ENCODE measurements at regions not wholly inside any gene's neighbourhood (a gene's known extent, or its start where the extent isn't known, plus 50 kb on each side); places are given as distances from the start of the nearest gene placed in this dataset.
"Not testable (repeated sequence)": the region's sequence is repeated elsewhere in the genome, so short reads cannot be mapped to it uniquely, and the experiment has no call there.

DNA sequence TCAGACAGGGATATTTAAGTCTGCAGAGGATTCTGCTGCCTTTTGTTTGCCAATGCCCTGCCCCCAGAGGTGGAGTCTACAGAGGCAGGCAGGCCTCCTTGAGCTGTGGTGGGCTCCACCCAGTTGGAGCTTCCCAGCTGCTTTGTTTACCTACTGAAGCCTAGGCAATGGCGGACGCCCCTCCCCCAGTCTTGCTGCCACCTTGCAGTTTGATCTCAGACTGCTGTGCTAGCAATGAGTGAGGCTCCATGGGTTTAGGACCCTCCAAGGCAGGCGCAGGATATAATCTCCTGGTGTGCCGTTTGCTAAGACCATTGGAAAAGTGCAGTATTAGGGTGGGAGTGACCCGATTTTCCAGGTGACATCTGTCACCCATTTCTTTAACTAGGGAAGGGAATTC is 132.7 kb downstream of the UNC93B1 start:
- not testable (repeated sequence) for DNase-seq

GRCh38 chr11:67862896-67863295 is 141.0 kb downstream of the UNC93B1 start:
- DNase-seq = not testable (repeated sequence)

- not testable (repeated sequence) for DNase-seq
Measured at GRCh38 chr11:67859513-67860161, 144.3 kb downstream of the UNC93B1 start.

GRCh38 chr11:67850747-67851146 is 153.2 kb downstream of the UNC93B1 start:
- DNase-seq = not testable (repeated sequence)

- DNase-seq = not testable (repeated sequence)
Measured at GRCh38 chr11:67849766-67850165, 154.1 kb downstream of the UNC93B1 start.

- DNase-seq = peak; percentile 51
Measured at GRCh38 chr11:67847896-67848875, 155.7 kb downstream of the UNC93B1 start.

DNA sequence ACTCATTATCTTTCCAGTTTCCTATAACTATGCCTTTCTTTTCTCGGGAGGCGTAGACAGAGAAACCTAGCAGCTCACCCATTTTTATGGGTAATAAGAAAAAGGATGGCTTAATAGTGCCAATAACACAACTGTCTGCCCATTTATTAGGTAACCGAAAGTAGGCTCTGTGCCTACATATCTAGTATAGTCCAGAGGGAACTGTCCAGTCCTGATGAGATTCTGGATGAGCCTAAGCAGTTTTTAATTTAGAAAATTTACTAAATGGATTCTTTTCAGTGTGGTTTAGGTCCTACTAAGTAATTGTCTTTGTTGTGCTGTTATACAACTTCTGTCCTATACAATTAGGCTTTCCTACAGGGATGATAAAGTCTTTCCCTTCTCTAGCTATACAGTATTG is 157.6 kb downstream of the UNC93B1 start:
- not testable (repeated sequence) for DNase-seq

GRCh38 chr11:67845296-67845695 is 158.6 kb downstream of the UNC93B1 start:
- DNase-seq = not testable (repeated sequence)

GRCh38 chr11:67840599-67840998 is 163.3 kb downstream of the UNC93B1 start:
- DNase-seq = not testable (repeated sequence)

- DNase-seq = not testable (repeated sequence)
Measured at GRCh38 chr11:67830152-67830551, 155.7 kb upstream of the ALDH3B2 start.

- not testable (repeated sequence) for DNase-seq
Measured at GRCh38 chr11:67826951-67827296, 152.5 kb upstream of the ALDH3B2 start.

- peak; percentile 78 for DNase-seq
Measured at GRCh38 chr11:67826028-67826950, 151.9 kb upstream of the ALDH3B2 start.

GRCh38 chr11:67824861-67825260 is 150.4 kb upstream of the ALDH3B2 start:
- not testable (repeated sequence) for DNase-seq

- DNase-seq = no peak
Measured at GRCh38 chr11:67820081-67820480, 145.7 kb upstream of the ALDH3B2 start.

DNA sequence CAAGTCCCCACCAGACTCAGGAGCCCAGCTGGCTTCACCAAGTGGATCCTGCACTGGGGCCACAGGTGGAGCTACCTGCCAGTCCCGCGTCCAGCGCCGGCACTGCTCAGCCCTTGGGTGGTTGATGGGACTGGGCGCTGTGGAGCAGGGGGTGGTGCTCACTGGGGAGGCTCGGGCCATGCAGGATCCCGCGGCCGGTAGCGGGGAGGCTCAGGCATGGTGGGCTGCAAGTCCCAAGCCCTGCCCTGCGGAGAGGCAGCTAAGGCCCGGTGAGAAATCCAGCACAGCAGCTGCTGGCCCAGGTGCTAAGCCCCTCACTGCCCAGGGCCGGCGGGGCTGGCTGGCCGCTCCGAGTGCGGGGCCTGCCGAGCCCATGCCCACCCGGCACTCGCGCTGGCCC is 143.1 kb upstream of the ALDH3B2 start:
- not testable (repeated sequence) for DNase-seq

DNA sequence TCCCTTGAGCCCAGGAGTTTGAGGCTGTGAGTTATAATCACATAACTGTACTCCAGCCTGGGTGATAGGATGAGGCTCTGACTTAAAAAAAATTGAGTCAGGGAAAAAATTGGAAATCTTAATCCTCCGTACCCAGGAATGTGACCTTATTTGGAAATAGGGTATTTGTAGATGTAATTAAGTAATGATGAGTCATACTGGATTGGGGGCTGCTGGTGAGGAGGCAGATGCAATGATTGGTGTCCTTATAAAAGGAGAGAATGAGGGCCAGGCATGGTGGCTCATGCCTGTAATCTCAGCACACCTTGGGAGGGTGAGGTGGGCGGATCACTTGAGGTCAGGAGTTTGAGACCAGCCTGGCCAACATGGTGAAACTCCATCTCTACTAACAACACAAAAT is 134.9 kb upstream of the ALDH3B2 start:
- not testable (repeated sequence) for DNase-seq

- not testable (repeated sequence) for DNase-seq
Measured at GRCh38 chr11:67807896-67808295, 133.5 kb upstream of the ALDH3B2 start.

DNA sequence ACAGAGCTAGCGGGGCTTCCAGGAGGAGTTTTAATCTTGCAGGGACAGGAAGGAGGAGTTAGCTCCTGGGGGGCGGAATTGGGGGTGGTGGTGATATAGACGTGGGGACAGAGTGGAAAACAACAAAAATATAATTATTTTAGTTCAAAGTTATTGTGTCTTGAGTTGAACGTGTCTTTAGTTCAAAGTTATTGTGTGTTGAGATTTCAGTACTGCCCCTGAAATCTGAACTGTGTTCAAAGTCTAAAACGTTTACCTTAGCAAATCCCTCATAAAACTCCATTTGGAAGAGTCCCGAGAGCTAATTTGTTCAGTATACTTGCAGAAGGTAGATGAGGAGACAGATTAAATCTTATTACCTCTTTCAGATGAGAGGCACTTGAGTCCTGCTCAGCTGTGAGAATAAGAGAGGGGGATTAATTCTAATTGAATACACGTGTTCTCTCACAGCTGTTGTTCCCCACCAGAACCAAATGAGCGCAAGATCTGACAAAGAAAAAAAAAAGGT is 132.4 kb upstream of the ALDH3B2 start:
- not testable (repeated sequence) for DNase-seq

- DNase-seq = not testable (repeated sequence)
Measured at GRCh38 chr11:67806183-67806582, 131.8 kb upstream of the ALDH3B2 start.

- peak; percentile 95 for DNase-seq
Measured at GRCh38 chr11:67805253-67806126, 131.1 kb upstream of the ALDH3B2 start.
